Endodermal cell (in vitro differentiated cells): ENCODE measurements at regions not wholly inside any gene's neighbourhood (a gene's known extent, or its start where the extent isn't known, plus 50 kb on each side); places are given as distances from the start of the nearest gene placed in this dataset.

ENCODE experiments used
- DNase-seq: peaks from one replicate; pipeline ENCODE4 v3.0.0-alpha.2; 2017
- H3K27ac ChIP-seq: 2 replicates; pipeline ENCODE4 v1.5.1; 2013; ENCODE audit warnings: mild to moderate bottlenecking, low read depth, low read length, moderate library complexity
- H3K27me3 ChIP-seq: 2 replicates; pipeline ENCODE4 v1.6.1; 2013; ENCODE audit warnings: mild to moderate bottlenecking, low read length, moderate library complexity; ENCODE audit not compliant: insufficient read depth, control insufficient read depth, poor library complexity, severe bottlenecking
- H3K36me3 ChIP-seq: 2 replicates; pipeline ENCODE4 v1.7.0; 2013; ENCODE audit warnings: mild to moderate bottlenecking, low read length, moderate library complexity; ENCODE audit not compliant: control insufficient read depth, insufficient read depth
- H3K4me1 ChIP-seq: one replicate; pipeline ENCODE4 v1.7.0; 2013; ENCODE audit warnings: low read length; ENCODE audit not compliant: control insufficient read depth, insufficient read depth
- H3K4me3 ChIP-seq: 2 replicates; pipeline ENCODE4 v1.5.1; 2013; ENCODE audit warnings: mild to moderate bottlenecking, low read length, moderate library complexity
- H3K9ac ChIP-seq: 2 replicates; pipeline ENCODE4 v1.6.1; 2013; ENCODE audit warnings: mild to moderate bottlenecking, low read length, moderate library complexity; ENCODE audit not compliant: poor library complexity, severe bottlenecking; ENCODE audit errors: extremely low read depth
- H3K9me3 ChIP-seq: 2 replicates; pipeline ENCODE4 v1.6.1; 2013; ENCODE audit warnings: mild to moderate bottlenecking, low read length, moderate library complexity; ENCODE audit not compliant: control insufficient read depth
- H3K27ac Mint-ChIP-seq: 2 replicates; pipeline ENCODE4 v1.8.0; 2020; ENCODE audit warnings: mixed read lengths
- H3K27me3 Mint-ChIP-seq: 2 replicates; pipeline ENCODE4 v1.8.0; 2021; ENCODE audit warnings: mild to moderate bottlenecking, mixed read lengths; ENCODE audit not compliant: insufficient read depth
- H3K36me3 Mint-ChIP-seq: 2 replicates; pipeline ENCODE4 v1.8.0; 2020; ENCODE audit warnings: low read depth, mixed read lengths
- H3K4me1 Mint-ChIP-seq: 2 replicates; pipeline ENCODE4 v1.8.0; 2020; ENCODE audit warnings: mixed read lengths
- H3K4me3 Mint-ChIP-seq: 2 replicates; pipeline ENCODE4 v1.8.0; 2020; ENCODE audit warnings: mild to moderate bottlenecking, moderate library complexity, mixed read lengths
- H3K9me3 Mint-ChIP-seq: 2 replicates; pipeline ENCODE4 v1.8.0; 2020; ENCODE audit warnings: mild to moderate bottlenecking, mixed read lengths
- WGBS, 2 experiments: methylation state at CpG; one replicate each; pipeline versions ENCODE4 v1.1.5 to v1.1.7; 2013; ENCODE audit warnings: missing lambda C conversion rate in 2 of 2, mixed read lengths in 1 of 2; ENCODE audit not compliant: insufficient coverage in 1 of 2, insufficient read length in 1 of 2; 5-methylcytosine and 5-hydroxymethylcytosine counted together
- TF ChIP-seq, protein P1 (sequence below): fragments of 200-600 bp; sonication (generic); conservative IDR thresholded peaks from 2 replicates; pipeline ENCODE4 v1.5.0; 2021; ENCODE audit warnings: antibody characterized with exemption, mild to moderate bottlenecking

DNA sequence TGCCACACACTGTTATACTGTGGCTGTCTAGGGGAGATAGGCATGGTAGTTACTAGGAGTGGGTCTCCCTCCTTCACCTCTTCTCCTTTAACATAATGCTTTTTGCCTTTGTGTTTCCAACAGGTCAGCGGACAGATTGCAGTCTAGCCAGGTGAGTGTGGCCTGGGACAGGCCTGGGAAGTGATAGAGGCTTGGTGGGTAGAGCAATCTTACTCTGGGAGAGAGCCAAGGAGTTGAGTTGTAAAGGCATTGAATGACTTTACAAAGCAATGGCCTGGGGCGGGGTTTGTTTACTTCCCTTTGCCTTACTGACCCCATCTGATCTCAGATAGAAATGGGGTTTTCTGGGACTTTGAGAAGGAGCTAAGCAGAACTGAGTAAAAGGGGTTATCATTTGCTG lies 51.0 kb upstream of the IKBKE start:
- Mint-ChIP-seq H3K27me3 (no peaks in the 10 kb centered on the region), H3K4me3 (no peak overlapping the region), H3K4me1 (peaks cover 15% of the 10 kb centered on the region), H3K9me3 (no peaks in the 10 kb centered on the region), H3K27ac (no peak overlapping the region), H3K36me3 (peaks cover 53% of the 10 kb centered on the region)
- H3K36me3 ChIP-seq, result peaks cover 67% of the 10 kb centered on the region
- WGBS, 2 experiments, result 94 to 100% methylated on average over 1 to 2 of the region's 2 CpGs
- H3K4me1 ChIP-seq, result no peaks in the 10 kb centered on the region
- no peak overlapping the region for H3K27ac ChIP-seq
- TF ChIP-seq, protein P1, sequence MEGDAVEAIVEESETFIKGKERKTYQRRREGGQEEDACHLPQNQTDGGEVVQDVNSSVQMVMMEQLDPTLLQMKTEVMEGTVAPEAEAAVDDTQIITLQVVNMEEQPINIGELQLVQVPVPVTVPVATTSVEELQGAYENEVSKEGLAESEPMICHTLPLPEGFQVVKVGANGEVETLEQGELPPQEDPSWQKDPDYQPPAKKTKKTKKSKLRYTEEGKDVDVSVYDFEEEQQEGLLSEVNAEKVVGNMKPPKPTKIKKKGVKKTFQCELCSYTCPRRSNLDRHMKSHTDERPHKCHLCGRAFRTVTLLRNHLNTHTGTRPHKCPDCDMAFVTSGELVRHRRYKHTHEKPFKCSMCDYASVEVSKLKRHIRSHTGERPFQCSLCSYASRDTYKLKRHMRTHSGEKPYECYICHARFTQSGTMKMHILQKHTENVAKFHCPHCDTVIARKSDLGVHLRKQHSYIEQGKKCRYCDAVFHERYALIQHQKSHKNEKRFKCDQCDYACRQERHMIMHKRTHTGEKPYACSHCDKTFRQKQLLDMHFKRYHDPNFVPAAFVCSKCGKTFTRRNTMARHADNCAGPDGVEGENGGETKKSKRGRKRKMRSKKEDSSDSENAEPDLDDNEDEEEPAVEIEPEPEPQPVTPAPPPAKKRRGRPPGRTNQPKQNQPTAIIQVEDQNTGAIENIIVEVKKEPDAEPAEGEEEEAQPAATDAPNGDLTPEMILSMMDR, result no peak
- H3K4me3 ChIP-seq, result no peak overlapping the region
- no peak overlapping the region for H3K9ac ChIP-seq
- H3K27me3 ChIP-seq, result no peaks in the 10 kb centered on the region
- no peaks in the 10 kb centered on the region for H3K9me3 ChIP-seq
- no peak for DNase-seq

DNA sequence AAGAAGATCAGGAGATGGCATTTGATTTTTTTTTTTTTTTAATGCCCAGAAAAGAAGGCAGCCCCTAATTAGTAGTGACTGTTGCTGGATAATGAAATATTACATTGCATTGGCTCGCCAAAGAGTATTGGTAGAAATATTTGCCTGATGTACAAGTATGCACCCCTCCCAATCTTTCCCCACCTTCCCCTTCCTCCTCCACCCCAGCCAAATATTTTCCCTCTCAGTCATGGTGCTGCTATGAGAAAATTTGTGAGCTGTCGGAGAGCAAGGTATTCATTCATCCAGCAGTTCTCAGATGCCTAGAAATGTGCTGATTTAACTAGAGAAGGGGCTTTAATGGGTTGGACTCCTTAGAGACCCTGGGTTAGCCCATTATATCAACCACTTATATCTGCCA lies 50.5 kb upstream of the IKBKE start:
- Histone ChIP-seq H3K9me3 (no peaks in the 10 kb centered on the region), H3K4me1 (no peaks in the 10 kb centered on the region), H3K27ac (no peak overlapping the region), H3K9ac (no peak overlapping the region), H3K4me3 (no peak overlapping the region), H3K36me3 (peaks cover 67% of the 10 kb centered on the region), H3K27me3 (no peaks in the 10 kb centered on the region)
- Mint-ChIP-seq H3K9me3 (no peaks in the 10 kb centered on the region), H3K4me3 (no peak overlapping the region), H3K27ac (no peak overlapping the region), H3K36me3 (peaks cover 56% of the 10 kb centered on the region), H3K4me1 (peaks cover 15% of the 10 kb centered on the region), H3K27me3 (no peaks in the 10 kb centered on the region)
- TF ChIP-seq, protein P1, result no peak
- 100% methylated on average over 2 of the region's 2 CpGs; no CpG with 5 or more reads in 1 of the 2 experiments for WGBS, 2 experiments
- DNase-seq, result no peak

- 92% methylated on average over 4 of the region's 4 CpGs; no CpG with 5 or more reads in 1 of the 2 experiments for WGBS, 2 experiments
Observed at GRCh38 chr1:206420471-206420870, 49.8 kb upstream of the IKBKE start.

More at GRCh38 chr1:206420471-206420870, 49.8 kb upstream of the IKBKE start:
- Histone ChIP-seq H3K27me3 (no peaks in the 10 kb centered on the region), H3K4me3 (no peak overlapping the region), H3K9me3 (no peaks in the 10 kb centered on the region), H3K36me3 (peaks cover 67% of the 10 kb centered on the region), H3K9ac (no peak overlapping the region), H3K4me1 (no peaks in the 10 kb centered on the region), H3K27ac (no peak overlapping the region)
- Mint-ChIP-seq H3K4me1 (peaks cover 15% of the 10 kb centered on the region), H3K9me3 (no peaks in the 10 kb centered on the region), H3K27ac (no peak overlapping the region), H3K4me3 (no peak overlapping the region), H3K36me3 (peaks cover 60% of the 10 kb centered on the region), H3K27me3 (no peaks in the 10 kb centered on the region)
- TF ChIP-seq, protein P1, result no peak
- DNase-seq, result no peak
